Astrocyte of the spinal cord (primary cell): ENCODE measurements at regions not wholly inside any gene's neighbourhood (a gene's known extent, or its start where the extent isn't known, plus 50 kb on each side); places are given as distances from the start of the nearest gene placed in this dataset.
"Not testable (repeated sequence)": the region's sequence is repeated elsewhere in the genome, so short reads cannot be mapped to it uniquely, and the experiment has no call there.

ENCODE experiments used
- DNase-seq: peaks from one replicate; pipeline ENCODE4 v3.0.0; 2011; ENCODE audit warnings: low read depth, low spot score
- H3K4me3 ChIP-seq: 2 replicates; pipeline ENCODE4 v1.5.1; 2011; ENCODE audit warnings: low read depth, mild to moderate bottlenecking, low read length, moderate library complexity
- in situ Hi-C: cut with HindIII; loops from 2 replicates; pipeline ENCODE4 v1.10.0; 2017; ENCODE audit warnings: low sequenced_read_pairs
- TF ChIP-seq, protein P1 (sequence below): IDR thresholded peaks from 2 replicates; pipeline ENCODE4 v1.5.1; 2012; ENCODE audit warnings: low read depth, mild to moderate bottlenecking, low read length, inconsistent platforms

DNA sequence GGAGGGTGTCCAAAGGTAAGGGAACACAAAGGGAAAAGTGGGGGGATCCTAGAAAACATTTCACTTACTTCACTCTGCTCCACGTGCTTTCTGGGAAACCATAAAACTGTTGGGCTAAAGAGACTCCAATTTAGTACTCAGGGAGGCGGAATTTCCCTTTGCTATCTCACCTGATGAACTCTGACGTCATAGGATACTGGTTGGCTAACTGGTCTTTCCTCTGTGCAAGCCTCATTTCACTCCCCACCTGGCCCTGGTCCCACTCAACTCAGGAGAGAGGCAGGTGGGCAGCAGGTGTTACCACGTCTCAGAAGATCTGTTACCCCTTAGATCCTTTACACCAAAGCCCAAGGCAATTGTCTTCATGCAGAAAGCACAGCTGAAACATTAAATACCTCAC is 51.8 kb upstream of the PMAIP1 start:
- in situ Hi-C loops = no loop called here
- no peak overlapping the region for H3K4me3 ChIP-seq
- no peak for DNase-seq
- TF ChIP-seq, protein P1, sequence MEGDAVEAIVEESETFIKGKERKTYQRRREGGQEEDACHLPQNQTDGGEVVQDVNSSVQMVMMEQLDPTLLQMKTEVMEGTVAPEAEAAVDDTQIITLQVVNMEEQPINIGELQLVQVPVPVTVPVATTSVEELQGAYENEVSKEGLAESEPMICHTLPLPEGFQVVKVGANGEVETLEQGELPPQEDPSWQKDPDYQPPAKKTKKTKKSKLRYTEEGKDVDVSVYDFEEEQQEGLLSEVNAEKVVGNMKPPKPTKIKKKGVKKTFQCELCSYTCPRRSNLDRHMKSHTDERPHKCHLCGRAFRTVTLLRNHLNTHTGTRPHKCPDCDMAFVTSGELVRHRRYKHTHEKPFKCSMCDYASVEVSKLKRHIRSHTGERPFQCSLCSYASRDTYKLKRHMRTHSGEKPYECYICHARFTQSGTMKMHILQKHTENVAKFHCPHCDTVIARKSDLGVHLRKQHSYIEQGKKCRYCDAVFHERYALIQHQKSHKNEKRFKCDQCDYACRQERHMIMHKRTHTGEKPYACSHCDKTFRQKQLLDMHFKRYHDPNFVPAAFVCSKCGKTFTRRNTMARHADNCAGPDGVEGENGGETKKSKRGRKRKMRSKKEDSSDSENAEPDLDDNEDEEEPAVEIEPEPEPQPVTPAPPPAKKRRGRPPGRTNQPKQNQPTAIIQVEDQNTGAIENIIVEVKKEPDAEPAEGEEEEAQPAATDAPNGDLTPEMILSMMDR = no peak

DNA sequence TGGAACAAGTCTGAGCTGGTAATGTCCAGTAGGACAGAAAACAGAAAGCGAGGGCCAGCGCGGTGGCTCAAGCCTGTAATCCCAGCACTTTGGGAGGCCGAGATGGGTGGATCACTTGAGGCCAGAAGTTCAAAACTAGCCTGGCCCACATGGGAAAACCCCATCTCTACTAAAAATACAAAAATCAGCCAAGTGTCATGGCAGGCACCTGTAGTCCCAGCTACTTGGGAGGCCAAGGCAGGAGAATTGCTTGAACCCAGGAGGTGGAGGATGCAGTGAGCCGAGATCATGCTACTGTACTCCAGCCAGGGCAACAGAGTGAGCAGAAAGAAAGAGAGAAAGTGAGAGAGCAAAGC is 52.3 kb upstream of the PMAIP1 start:
- in situ Hi-C loops, DNase-seq, H3K4me3 ChIP-seq: not testable (repeated sequence)

DNA sequence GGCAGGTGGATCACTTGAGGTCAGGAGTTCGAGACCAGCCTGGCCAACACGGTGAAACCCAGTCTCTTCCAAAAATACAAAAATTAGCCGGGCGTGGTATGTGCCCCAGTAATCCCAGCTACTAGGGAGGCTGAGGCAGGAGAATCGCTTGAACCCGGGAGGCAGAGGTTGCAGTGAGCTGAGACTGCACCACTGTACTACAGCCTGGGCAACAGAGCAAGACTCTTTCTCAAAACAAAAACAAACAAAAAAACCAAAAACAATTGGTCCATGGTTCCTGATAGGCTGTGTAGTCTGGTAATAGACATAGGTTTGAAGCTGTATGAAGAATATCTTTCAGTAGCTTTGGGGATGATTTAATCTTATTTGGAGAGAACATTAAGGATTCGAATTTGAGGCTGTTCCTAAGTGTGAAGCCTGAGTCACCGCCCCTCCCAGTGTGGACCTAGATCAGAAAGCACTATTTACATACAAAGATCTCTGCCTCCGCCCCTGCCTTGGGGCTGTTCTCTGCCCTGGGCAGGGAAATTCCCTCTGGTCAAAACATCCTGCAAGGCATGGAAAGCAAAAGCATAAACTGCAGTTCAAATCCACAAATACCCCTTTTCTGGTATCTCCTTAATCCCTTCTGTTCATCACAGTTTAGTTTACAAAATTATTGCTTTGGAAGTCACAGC is 52.8 kb upstream of the PMAIP1 start:
- TF ChIP-seq, protein P1 = no peak

DNA sequence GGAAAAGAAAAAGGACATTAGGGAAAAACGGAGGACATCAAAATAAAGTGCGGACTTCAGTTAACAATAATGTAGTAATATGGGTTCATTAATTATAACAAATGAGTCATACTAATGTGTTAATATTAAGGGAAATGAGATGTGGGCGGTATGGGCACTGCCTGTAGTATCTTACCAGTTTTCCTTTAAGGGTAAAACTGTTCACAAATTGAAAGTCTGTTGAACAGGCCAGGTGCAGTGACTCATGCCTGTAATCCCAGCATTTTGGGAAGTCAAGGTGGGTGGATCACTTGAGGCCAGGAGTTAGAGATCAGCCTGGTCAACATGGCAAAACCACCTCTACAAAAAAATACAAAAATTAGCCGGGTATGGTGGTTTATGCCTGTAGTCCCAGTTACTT is 56.8 kb upstream of the PMAIP1 start:
- DNase-seq = no peak
- no peak overlapping the region for H3K4me3 ChIP-seq
- in situ Hi-C loops = no loop called here
- TF ChIP-seq, protein P1 = no peak

More for the DNA sequence above, 52.8 kb upstream of the PMAIP1 start:
- in situ Hi-C loops = no loop called here
- peak; percentile 42 for DNase-seq
- H3K4me3 ChIP-seq = no peak overlapping the region

DNA sequence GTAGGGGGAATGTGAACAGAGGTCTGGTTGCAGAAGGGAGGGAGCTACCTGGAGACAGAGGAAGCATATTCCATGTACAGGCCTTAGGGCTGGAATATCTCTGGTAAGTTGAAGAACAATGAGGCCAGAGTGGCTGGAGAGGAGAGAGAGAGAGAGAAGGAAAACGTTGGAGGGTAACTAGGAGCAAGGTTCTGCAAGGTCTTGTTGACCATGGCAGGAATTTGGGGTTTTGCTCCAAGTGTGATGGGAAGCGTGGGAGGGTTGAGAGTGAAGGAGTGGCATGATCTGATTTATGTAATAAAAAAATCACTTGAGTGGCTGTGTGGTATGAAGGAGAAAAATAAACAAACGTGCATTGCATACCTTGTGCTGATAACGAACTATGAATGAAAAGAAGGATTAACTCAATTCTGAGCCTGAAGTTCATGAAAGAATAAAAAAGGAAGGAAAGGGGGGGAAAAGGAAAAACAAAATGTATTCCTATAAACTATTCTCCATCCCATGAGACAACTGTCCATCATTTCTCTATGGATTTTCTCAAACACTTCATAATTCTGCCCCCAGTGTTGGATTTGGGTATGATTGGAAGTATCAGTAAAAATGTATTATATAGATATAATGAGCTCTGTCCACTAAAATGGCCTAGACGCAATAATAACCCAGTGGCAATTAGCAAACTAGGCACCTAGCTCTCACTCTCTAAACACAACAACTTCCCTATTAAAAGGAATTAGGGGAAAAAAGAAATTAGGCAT is 59.7 kb upstream of the PMAIP1 start:
- in situ Hi-C loops = no loop called here
- DNase-seq = no peak
- no peak overlapping the region for H3K4me3 ChIP-seq
- TF ChIP-seq, protein P1 = peak; percentile 27

DNA sequence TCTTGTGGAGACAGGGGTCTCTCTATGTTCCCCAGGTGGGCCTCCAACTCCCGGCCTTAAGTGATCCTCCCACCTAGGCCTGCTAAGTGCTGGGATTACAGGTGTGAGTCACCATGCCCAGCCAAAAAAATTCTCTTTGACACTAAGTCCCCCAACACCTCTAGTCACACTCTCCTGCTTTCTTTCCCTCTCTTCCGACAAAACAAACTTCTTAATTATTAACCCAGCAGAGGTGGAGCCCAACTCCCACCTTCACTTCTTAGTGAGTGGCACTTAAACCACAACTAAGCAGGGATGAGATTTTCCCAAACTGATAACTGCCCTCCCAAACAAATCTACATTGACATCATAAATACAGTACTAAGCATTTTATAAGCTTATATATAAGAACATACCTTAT is 60.5 kb upstream of the PMAIP1 start:
- in situ Hi-C loops = no loop called here
- TF ChIP-seq, protein P1 = no peak
- DNase-seq = no peak
- no peak overlapping the region for H3K4me3 ChIP-seq

DNA sequence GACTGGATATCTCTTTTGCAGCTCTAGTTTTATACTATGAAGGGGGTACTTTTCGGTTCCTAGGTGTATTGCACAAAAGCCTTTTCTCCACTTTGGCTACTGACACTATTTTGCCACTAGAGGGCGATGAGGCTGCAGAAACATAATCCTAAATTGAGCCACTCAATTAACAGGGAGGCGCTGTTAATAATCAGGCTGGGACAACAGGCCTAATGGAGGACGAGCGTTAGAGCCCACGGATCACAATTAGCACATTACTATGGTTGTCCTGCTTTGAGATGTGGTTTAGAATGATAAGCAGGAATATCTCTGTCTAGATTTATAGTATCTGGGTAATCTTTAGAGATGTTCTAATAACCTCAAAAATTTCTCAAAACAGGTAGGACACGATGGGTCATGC is 62.2 kb upstream of the PMAIP1 start:
- H3K4me3 ChIP-seq = no peak overlapping the region
- TF ChIP-seq, protein P1 = peak; percentile 90
- DNase-seq = peak; percentile 66
- in situ Hi-C loops = no loop called here
